ENCODE measurements at regions not wholly inside any gene's neighbourhood (a gene's known extent, or its start where the extent isn't known, plus 50 kb on each side); places are given as distances from the start of the nearest gene placed in this dataset.

DNA sequence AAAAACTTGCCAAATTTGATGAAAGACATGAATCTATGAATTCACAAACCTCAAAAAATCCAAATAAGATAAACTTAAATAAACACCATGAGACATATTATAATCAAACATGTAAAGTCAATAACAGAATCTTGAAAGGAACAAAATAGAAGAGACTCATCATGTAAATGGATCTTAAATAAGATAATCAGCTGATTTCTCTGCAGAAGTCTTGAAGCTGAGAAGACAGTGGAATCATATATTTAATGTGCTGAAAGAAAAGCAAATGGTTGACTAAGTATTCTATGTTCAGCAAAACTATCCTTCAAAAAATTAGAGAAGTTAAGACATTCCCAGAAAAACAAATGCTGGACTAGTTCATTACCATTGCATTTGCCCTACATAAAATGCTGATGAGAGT is 215.7 kb upstream of the SPIN4 start:
- TF ChIP-seq, protein P1, sequence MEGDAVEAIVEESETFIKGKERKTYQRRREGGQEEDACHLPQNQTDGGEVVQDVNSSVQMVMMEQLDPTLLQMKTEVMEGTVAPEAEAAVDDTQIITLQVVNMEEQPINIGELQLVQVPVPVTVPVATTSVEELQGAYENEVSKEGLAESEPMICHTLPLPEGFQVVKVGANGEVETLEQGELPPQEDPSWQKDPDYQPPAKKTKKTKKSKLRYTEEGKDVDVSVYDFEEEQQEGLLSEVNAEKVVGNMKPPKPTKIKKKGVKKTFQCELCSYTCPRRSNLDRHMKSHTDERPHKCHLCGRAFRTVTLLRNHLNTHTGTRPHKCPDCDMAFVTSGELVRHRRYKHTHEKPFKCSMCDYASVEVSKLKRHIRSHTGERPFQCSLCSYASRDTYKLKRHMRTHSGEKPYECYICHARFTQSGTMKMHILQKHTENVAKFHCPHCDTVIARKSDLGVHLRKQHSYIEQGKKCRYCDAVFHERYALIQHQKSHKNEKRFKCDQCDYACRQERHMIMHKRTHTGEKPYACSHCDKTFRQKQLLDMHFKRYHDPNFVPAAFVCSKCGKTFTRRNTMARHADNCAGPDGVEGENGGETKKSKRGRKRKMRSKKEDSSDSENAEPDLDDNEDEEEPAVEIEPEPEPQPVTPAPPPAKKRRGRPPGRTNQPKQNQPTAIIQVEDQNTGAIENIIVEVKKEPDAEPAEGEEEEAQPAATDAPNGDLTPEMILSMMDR (conservative IDR thresholded peaks at IDR 0.05; ENCODE audit: low read length), result no peak
- TF ChIP-seq EZH2phosphoT487 (IDR thresholded peaks at IDR 0.05; ENCODE audit: borderline replicate concordance), result no peak
